ENCODE measurements at regions not wholly inside any gene's neighbourhood (a gene's known extent, or its start where the extent isn't known, plus 50 kb on each side); places are given as distances from the start of the nearest gene placed in this dataset.
A peak's percentile ranks its signal among the peaks of the same experiment; 100 is the strongest.

- Histone ChIP-seq H3K27ac (ENCODE audit: low read depth, low read length, poor library complexity, severe bottlenecking) (no peak overlapping the region), H3K36me3 (ENCODE audit: insufficient read depth, low read length, poor library complexity, severe bottlenecking) (no peaks in the 10 kb centered on the region), H3K4me1 (ENCODE audit: insufficient read depth, low read length, poor library complexity, severe bottlenecking) (no peaks in the 10 kb centered on the region), H3K9me3 (ENCODE audit: low read depth, low read length, poor library complexity, severe bottlenecking) (no peaks in the 10 kb centered on the region), H3K27me3 (replicated peaks; ENCODE audit: insufficient read depth, low read depth, low read length, poor library complexity) (peaks cover 35% of the 10 kb centered on the region), H3K4me3 (ENCODE audit: low read depth, low read length, poor library complexity, severe bottlenecking) (no peak overlapping the region)
- peak; percentile 26 for DNase-seq (ENCODE audit: low spot score)
- POLR2A ChIA-PET (ENCODE audit: low non-redundant PET) = no interaction called here
- no TSS peak for BruUV-seq (replicated peaks)
- CTCF ChIA-PET = no interaction called here
- intact Hi-C loops (cut with micrococcal nuclease; ENCODE audit: unreplicated experiment) = no loop called here
- TF ChIP-seq EZH2 (IDR thresholded peaks at IDR 0.05; ENCODE audit: borderline replicate concordance, low read depth, low read length, poor library complexity, severe bottlenecking) = no peak
- TF ChIP-seq CTCF (conservative IDR thresholded peaks at IDR 0.05; ENCODE audit: low read depth, low read length) = no peak
Observed at GRCh38 chr12:100718187-100718586, 76.4 kb upstream of the ANO4 start.

GRCh38 chr12:100720016-100720654 lies 74.4 kb upstream of the ANO4 start:
- Histone ChIP-seq H3K36me3 (ENCODE audit: insufficient read depth, low read length, poor library complexity, severe bottlenecking) (no peaks in the 10 kb centered on the region), H3K4me1 (ENCODE audit: insufficient read depth, low read length, poor library complexity, severe bottlenecking) (no peaks in the 10 kb centered on the region), H3K27me3 (replicated peaks; ENCODE audit: insufficient read depth, low read depth, low read length, poor library complexity) (peaks cover 35% of the 10 kb centered on the region), H3K4me3 (ENCODE audit: low read depth, low read length, poor library complexity, severe bottlenecking) (no peak overlapping the region), H3K27ac (ENCODE audit: low read depth, low read length, poor library complexity, severe bottlenecking) (no peak overlapping the region), H3K9me3 (ENCODE audit: low read depth, low read length, poor library complexity, severe bottlenecking) (no peaks in the 10 kb centered on the region)
- POLR2A ChIA-PET (ENCODE audit: low non-redundant PET) = no interaction called here
- DNase-seq (ENCODE audit: low spot score) = no peak
- CTCF ChIA-PET = no interaction called here
- BruUV-seq (replicated peaks) = no TSS peak
- intact Hi-C loops (cut with micrococcal nuclease; ENCODE audit: unreplicated experiment) = no loop called here
- TF ChIP-seq CTCF (conservative IDR thresholded peaks at IDR 0.05; ENCODE audit: low read depth, low read length) (no peak), EZH2 (IDR thresholded peaks at IDR 0.05; ENCODE audit: borderline replicate concordance, low read depth, low read length, poor library complexity, severe bottlenecking) (no peak)

GRCh38 chr12:100721169-100721568 lies 73.4 kb upstream of the ANO4 start:
- no peak for TF ChIP-seq CTCF (conservative IDR thresholded peaks at IDR 0.05; ENCODE audit: low read depth, low read length)
- no peak for TF ChIP-seq EZH2 (IDR thresholded peaks at IDR 0.05; ENCODE audit: borderline replicate concordance, low read depth, low read length, poor library complexity, severe bottlenecking)
- no peaks in the 10 kb centered on the region for H3K9me3 ChIP-seq (ENCODE audit: low read depth, low read length, poor library complexity, severe bottlenecking)
- no peaks in the 10 kb centered on the region for H3K36me3 ChIP-seq (ENCODE audit: insufficient read depth, low read length, poor library complexity, severe bottlenecking)
- H3K27ac ChIP-seq (ENCODE audit: low read depth, low read length, poor library complexity, severe bottlenecking) = no peak overlapping the region
- BruUV-seq (replicated peaks) = no TSS peak
- H3K4me3 ChIP-seq (ENCODE audit: low read depth, low read length, poor library complexity, severe bottlenecking) = no peak overlapping the region
- CTCF ChIA-PET = no interaction called here
- POLR2A ChIA-PET (ENCODE audit: low non-redundant PET) = no interaction called here
- intact Hi-C loops (cut with micrococcal nuclease; ENCODE audit: unreplicated experiment) = no loop called here
- H3K27me3 ChIP-seq (replicated peaks; ENCODE audit: insufficient read depth, low read depth, low read length, poor library complexity) = peaks cover 35% of the 10 kb centered on the region
- no peaks in the 10 kb centered on the region for H3K4me1 ChIP-seq (ENCODE audit: insufficient read depth, low read length, poor library complexity, severe bottlenecking)
- no peak for DNase-seq (ENCODE audit: low spot score)
